ENCODE measurements at regions not wholly inside any gene's neighbourhood (a gene's known extent, or its start where the extent isn't known, plus 50 kb on each side); places are given as distances from the start of the nearest gene placed in this dataset.

- H3K9me3 ChIP-seq: no peaks in the 10 kb centered on the region
- H3K36me3 ChIP-seq: no peaks in the 10 kb centered on the region
- TF ChIP-seq CTCF (IDR thresholded peaks at IDR 0.05): no peak
- H3K4me1 ChIP-seq: no peaks in the 10 kb centered on the region
- DNase-seq (ENCODE audit: low spot score): no peak
- no peak overlapping the region for H3K4me3 ChIP-seq
- no peak overlapping the region for H3K27ac ChIP-seq
- H3K27me3 ChIP-seq: no peaks in the 10 kb centered on the region
Measured at GRCh38 chr2:166609183-166609959, 115.3 kb upstream of the SCN7A start.

- no peaks in the 10 kb centered on the region for H3K27me3 ChIP-seq
- TF ChIP-seq CTCF (IDR thresholded peaks at IDR 0.05): no peak
- no peaks in the 10 kb centered on the region for H3K36me3 ChIP-seq
- H3K4me3 ChIP-seq: no peak overlapping the region
- H3K4me1 ChIP-seq: no peaks in the 10 kb centered on the region
- no peak overlapping the region for H3K27ac ChIP-seq
- H3K9me3 ChIP-seq: no peaks in the 10 kb centered on the region
- DNase-seq (ENCODE audit: low spot score): no peak
Measured at GRCh38 chr2:166607880-166608279, 113.8 kb upstream of the SCN7A start.

- H3K36me3 ChIP-seq: no peaks in the 10 kb centered on the region
- no peak for DNase-seq (ENCODE audit: low spot score)
- H3K4me3 ChIP-seq: no peak overlapping the region
- no peak for TF ChIP-seq CTCF (IDR thresholded peaks at IDR 0.05)
- no peaks in the 10 kb centered on the region for H3K4me1 ChIP-seq
- H3K27ac ChIP-seq: no peak overlapping the region
- no peaks in the 10 kb centered on the region for H3K27me3 ChIP-seq
- peaks cover 0 to 3% of the 10 kb centered on the region in 2 donors for H3K9me3 ChIP-seq
Measured at GRCh38 chr2:166593403-166593802, 99.4 kb upstream of the SCN7A start.

GRCh38 chr2:166592750-166593149 is 98.7 kb upstream of the SCN7A start:
- DNase-seq (ENCODE audit: low spot score): no peak
- no peak overlapping the region for H3K27ac ChIP-seq

GRCh38 chr2:166591226-166591625 is 97.2 kb upstream of the SCN7A start:
- no peaks in the 10 kb centered on the region for H3K9me3 ChIP-seq
- no peak for TF ChIP-seq CTCF (IDR thresholded peaks at IDR 0.05)
- H3K27ac ChIP-seq: no peak overlapping the region
- H3K27me3 ChIP-seq: no peaks in the 10 kb centered on the region
- H3K36me3 ChIP-seq: no peaks in the 10 kb centered on the region
- H3K4me3 ChIP-seq: no peak overlapping the region
- H3K4me1 ChIP-seq: no peaks in the 10 kb centered on the region
- no peak for DNase-seq (ENCODE audit: low spot score)

More at GRCh38 chr2:166592750-166593149, 98.7 kb upstream of the SCN7A start:
- no peak for TF ChIP-seq CTCF (IDR thresholded peaks at IDR 0.05)
- Histone ChIP-seq H3K9me3 (no peaks in the 10 kb centered on the region), H3K4me1 (no peaks in the 10 kb centered on the region), H3K4me3 (no peak overlapping the region), H3K36me3 (no peaks in the 10 kb centered on the region), H3K27me3 (no peaks in the 10 kb centered on the region)

GRCh38 chr2:166573391-166573790 is 79.3 kb upstream of the SCN7A start:
- no peak for DNase-seq (ENCODE audit: low spot score)
- TF ChIP-seq CTCF (IDR thresholded peaks at IDR 0.05): no peak
- H3K27ac ChIP-seq: no peak overlapping the region

More at GRCh38 chr2:166573391-166573790, 79.3 kb upstream of the SCN7A start:
- Histone ChIP-seq H3K9me3 (no peaks in the 10 kb centered on the region), H3K36me3 (no peaks in the 10 kb centered on the region), H3K27me3 (no peaks in the 10 kb centered on the region), H3K4me1 (no peaks in the 10 kb centered on the region), H3K4me3 (no peak overlapping the region)
